ACHN (cell line): ENCODE measurements at regions not wholly inside any gene's neighbourhood (a gene's known extent, or its start where the extent isn't known, plus 50 kb on each side); places are given as distances from the start of the nearest gene placed in this dataset.

Source experiments
- DNase-seq: peaks from one replicate; pipeline ENCODE4 v3.0.0-alpha.2; 2015
- in situ Hi-C: cut with HindIII; loops from 2 replicates; pipeline ENCODE4 v1.10.0; 2017; ENCODE audit warnings: low sequenced_read_pairs, low pct_ligation_motif_present, low pct_unique_long_range_greater_than_20kb

- in situ Hi-C loops = no loop called here
- DNase-seq = no peak
Measured at GRCh38 chr7:35513828-35514227, 181.1 kb downstream of the HERPUD2 start.

GRCh38 chr7:35513195-35513594 is 181.7 kb downstream of the HERPUD2 start:
- DNase-seq = no peak
- in situ Hi-C loops = no loop called here

GRCh38 chr7:35512716-35513115 is 182.2 kb downstream of the HERPUD2 start:
- no peak for DNase-seq
- in situ Hi-C loops = no loop called here

- peak; percentile 33 for DNase-seq
- in situ Hi-C loops = no loop called here
Measured at GRCh38 chr7:35508623-35509400, 186.1 kb downstream of the HERPUD2 start.

GRCh38 chr7:35505066-35505465 is 189.9 kb downstream of the HERPUD2 start:
- in situ Hi-C loops = no loop called here
- no peak for DNase-seq

GRCh38 chr7:35504365-35504764 is 190.6 kb downstream of the HERPUD2 start:
- DNase-seq = no peak
- in situ Hi-C loops = no loop called here

GRCh38 chr7:35501681-35502080 is 193.3 kb downstream of the HERPUD2 start:
- in situ Hi-C loops = no loop called here

GRCh38 chr7:35499226-35499625 is 195.7 kb downstream of the HERPUD2 start:
- in situ Hi-C loops = no loop called here
- no peak for DNase-seq

More at GRCh38 chr7:35501681-35502080, 193.3 kb downstream of the HERPUD2 start:
- DNase-seq = no peak

- in situ Hi-C loops = no loop called here
- no peak for DNase-seq
Measured at GRCh38 chr7:35498416-35498815, 196.5 kb downstream of the HERPUD2 start.

GRCh38 chr7:35495844-35496243 is 199.1 kb downstream of the HERPUD2 start:
- in situ Hi-C loops = no loop called here
- no peak for DNase-seq

- in situ Hi-C loops = no loop called here
- DNase-seq = no peak
Measured at GRCh38 chr7:35495377-35495776, 199.6 kb downstream of the HERPUD2 start.

GRCh38 chr7:35494407-35494806 is 200.5 kb downstream of the HERPUD2 start:
- in situ Hi-C loops = no loop called here
- DNase-seq = no peak

- DNase-seq = no peak
- in situ Hi-C loops = no loop called here
Measured at GRCh38 chr7:35492451-35493175, 202.3 kb downstream of the HERPUD2 start.

- in situ Hi-C loops = no loop called here
- no peak for DNase-seq
Measured at GRCh38 chr7:35491233-35491632, 203.7 kb downstream of the HERPUD2 start.

GRCh38 chr7:35487841-35488240 is 207.1 kb downstream of the HERPUD2 start:
- no peak for DNase-seq
- in situ Hi-C loops = no loop called here

GRCh38 chr7:35487402-35487801 is 207.5 kb downstream of the HERPUD2 start:
- DNase-seq = no peak
- in situ Hi-C loops = no loop called here

- in situ Hi-C loops = no loop called here
Measured at GRCh38 chr7:35485436-35485835, 209.5 kb downstream of the HERPUD2 start.

GRCh38 chr7:35483568-35483967 is 211.4 kb downstream of the HERPUD2 start:
- in situ Hi-C loops = no loop called here

More at GRCh38 chr7:35485436-35485835, 209.5 kb downstream of the HERPUD2 start:
- no peak for DNase-seq

GRCh38 chr7:35482231-35482630 is 212.7 kb downstream of the HERPUD2 start:
- in situ Hi-C loops = no loop called here

More at GRCh38 chr7:35483568-35483967, 211.4 kb downstream of the HERPUD2 start:
- DNase-seq = no peak

GRCh38 chr7:35480806-35481205 is 214.1 kb downstream of the HERPUD2 start:
- in situ Hi-C loops = no loop called here

More at GRCh38 chr7:35482231-35482630, 212.7 kb downstream of the HERPUD2 start:
- DNase-seq = no peak

More at GRCh38 chr7:35480806-35481205, 214.1 kb downstream of the HERPUD2 start:
- DNase-seq = no peak
